Left lung (tissue), 4 donors: ENCODE measurements at regions not wholly inside any gene's neighbourhood (a gene's known extent, or its start where the extent isn't known, plus 50 kb on each side); places are given as distances from the start of the nearest gene placed in this dataset.
"Not testable (repeated sequence)": the region's sequence is repeated elsewhere in the genome, so short reads cannot be mapped to it uniquely, and the experiment has no call there.

Source experiments
- ATAC-seq: fragments of 200-7000 bp; cut with Tn5 transposase; one replicate; pipeline ENCODE4 v1.9.1; 2020; ENCODE audit warnings: moderate library complexity
- DNase-seq, 4 donors: peaks; one replicate each; pipeline ENCODE4 v3.0.0-alpha.2; 2013 to 2020
- H3K27ac ChIP-seq, 2 donors: fragments of 200-600 bp; sonication (generic) in 1 of 2; one replicate each; pipeline versions ENCODE4 v1.5.0 to v1.8.0; 2020 to 2021
- H3K27me3 ChIP-seq, 2 donors: fragments of 200-600 bp; sonication (generic) in 1 of 2; one replicate each; pipeline versions ENCODE4 v1.5.0 to v1.8.0; 2020 to 2021
- H3K36me3 ChIP-seq, 2 donors: fragments of 200-600 bp; sonication (generic) in 1 of 2; one replicate each; pipeline versions ENCODE4 v1.5.0 to v1.8.0; 2020 to 2021
- H3K4me1 ChIP-seq, 2 donors: fragments of 200-600 bp; one replicate each; pipeline ENCODE4 v1.8.0; 2021
- H3K4me3 ChIP-seq, 2 donors: fragments of 200-600 bp; sonication (generic) in 1 of 2; one replicate each; pipeline versions ENCODE4 v1.5.0 to v1.8.0; 2020 to 2021; ENCODE audit warnings: mild to moderate bottlenecking in 1 of 2
- H3K9me3 ChIP-seq, 2 donors: fragments of 200-600 bp; sonication (generic) in 1 of 2; one replicate each; pipeline versions ENCODE4 v1.5.0 to v1.8.0; 2020 to 2021
- CTCF ChIP-seq, 2 donors: fragments of 200-600 bp; sonication (generic) in 1 of 2; IDR thresholded peaks; one replicate each; pipeline versions ENCODE4 v1.5.0 to v1.8.0; 2021; ENCODE audit warnings: antibody characterized with exemption in 2 of 2
- intact Hi-C, 2 donors: fragments of 100-400 bp; cut with DNase I; formaldehyde crosslinking; loops; one replicate each; pipeline versions ENCODE4 v1.11.2 to v1.14.2; 2022
- donor health status: DM: no; HTN: yes; CAD: no.
- donor health status: DM: no; HTN: no; CAD: no.

GRCh38 chr5:66284588-66285342 is 140.7 kb downstream of the SREK1 start:
- Histone ChIP-seq H3K27ac (no peak overlapping the region), H3K27me3 (no peaks in the 10 kb centered on the region), H3K4me1 (no peaks in the 10 kb centered on the region), H3K36me3 (no peaks in the 10 kb centered on the region), H3K9me3 (no peaks in the 10 kb centered on the region), H3K4me3 (no peak overlapping the region)
- no peak for TF ChIP-seq CTCF (IDR thresholded peaks at IDR 0.05)
- intact Hi-C loops: no loop called here
- ATAC-seq: no peak
- no peak for DNase-seq

DNA sequence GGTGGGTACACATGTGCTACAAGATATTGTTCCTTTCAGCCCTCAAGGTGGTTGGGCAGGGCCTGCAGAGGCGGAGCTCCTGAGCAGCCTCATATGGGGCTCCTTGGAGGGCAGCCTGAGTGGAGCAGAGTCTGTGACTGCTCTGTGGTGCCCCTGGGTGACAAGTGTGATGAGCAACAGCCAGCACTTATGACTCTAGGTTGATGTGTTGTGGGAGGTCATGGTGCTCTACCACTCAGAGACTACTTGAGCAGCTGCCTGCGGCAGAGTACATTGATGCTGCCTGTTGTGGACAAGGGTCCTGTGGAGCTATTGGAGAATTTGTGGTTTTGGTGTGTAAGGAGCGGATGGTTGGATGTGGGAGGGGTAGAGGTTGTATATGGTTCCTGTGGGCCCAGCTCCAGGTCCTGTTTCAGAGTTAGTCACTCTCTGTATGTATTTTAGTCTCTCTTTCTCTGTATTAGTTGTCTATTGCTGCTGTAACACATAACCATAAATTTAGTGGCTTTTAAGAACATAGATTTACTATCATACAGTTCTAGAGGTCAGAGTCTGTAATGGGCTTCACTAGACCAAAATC is 141.3 kb downstream of the SREK1 start:
- no peaks in the 10 kb centered on the region for H3K4me1 ChIP-seq
- no peak overlapping the region for H3K4me3 ChIP-seq
- no peaks in the 10 kb centered on the region for H3K9me3 ChIP-seq
- H3K27ac ChIP-seq: no peak overlapping the region
- H3K36me3 ChIP-seq: no peaks in the 10 kb centered on the region
- H3K27me3 ChIP-seq: no peaks in the 10 kb centered on the region
- DNase-seq (no peak), ATAC-seq (no peak)
- intact Hi-C loops: no loop called here
- TF ChIP-seq CTCF (IDR thresholded peaks at IDR 0.05): no peak

GRCh38 chr5:66291771-66292170 is 147.7 kb downstream of the SREK1 start:
- no peaks in the 10 kb centered on the region for H3K27me3 ChIP-seq
- intact Hi-C loops: no loop called here
- DNase-seq: no peak
- H3K27ac ChIP-seq: no peak overlapping the region
- no peak for TF ChIP-seq CTCF (IDR thresholded peaks at IDR 0.05)
- H3K9me3 ChIP-seq: no peaks in the 10 kb centered on the region
- no peak for ATAC-seq
- H3K36me3 ChIP-seq: no peaks in the 10 kb centered on the region
- H3K4me1 ChIP-seq: no peaks in the 10 kb centered on the region
- H3K4me3 ChIP-seq: no peak overlapping the region

DNA sequence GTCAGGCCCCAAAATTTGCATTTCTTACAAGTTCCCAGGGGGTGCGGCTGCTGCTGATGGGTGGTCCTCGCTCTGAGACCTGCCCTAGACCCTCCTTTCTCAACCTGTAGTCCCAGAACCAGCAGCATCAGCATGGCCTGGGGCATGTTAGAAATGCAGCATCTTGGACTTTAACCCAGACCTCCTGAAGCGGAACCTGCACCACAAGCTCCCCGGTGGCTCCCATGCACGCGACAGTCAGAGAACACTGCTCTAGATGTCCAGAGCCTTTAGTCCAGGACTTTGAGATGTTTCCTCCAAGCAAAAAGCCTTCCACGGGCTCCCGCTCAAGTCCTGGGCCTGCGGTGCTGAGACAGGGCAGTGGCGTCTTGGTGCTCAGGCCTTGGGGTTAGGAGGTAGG is 149.8 kb downstream of the SREK1 start:
- intact Hi-C loops, H3K4me3 ChIP-seq, H3K27me3 ChIP-seq, H3K4me1 ChIP-seq, DNase-seq, H3K9me3 ChIP-seq, H3K36me3 ChIP-seq, H3K27ac ChIP-seq, ATAC-seq: not testable (repeated sequence)

DNA sequence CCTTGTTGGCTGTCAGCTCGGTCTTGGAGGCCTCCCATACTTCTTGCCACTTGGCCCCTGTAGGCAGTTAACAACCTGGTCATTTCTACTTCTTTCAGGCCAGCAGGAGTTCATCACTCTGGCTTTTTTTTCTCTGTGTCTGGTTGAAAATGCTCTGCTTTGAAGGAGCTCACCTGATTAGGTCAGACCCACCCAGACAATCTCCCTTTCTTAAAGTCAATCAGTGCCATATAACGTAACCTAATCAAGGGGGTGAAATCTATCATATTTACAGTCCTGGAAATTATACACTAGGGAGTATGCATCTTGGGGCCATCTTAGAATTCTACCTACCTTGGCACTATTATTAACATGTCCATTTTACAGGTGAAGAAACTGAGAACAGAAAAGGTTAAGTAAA is 155.4 kb downstream of the SREK1 start:
- H3K27me3 ChIP-seq: no peaks in the 10 kb centered on the region
- no peak for TF ChIP-seq CTCF (IDR thresholded peaks at IDR 0.05)
- no peak overlapping the region for H3K27ac ChIP-seq
- DNase-seq (no peak), ATAC-seq (no peak)
- no peak overlapping the region for H3K4me3 ChIP-seq
- H3K36me3 ChIP-seq: no peaks in the 10 kb centered on the region
- H3K9me3 ChIP-seq: no peaks in the 10 kb centered on the region
- H3K4me1 ChIP-seq: no peaks in the 10 kb centered on the region
- intact Hi-C loops: no loop called here
